ENCODE measurements at regions not wholly inside any gene's neighbourhood (a gene's known extent, or its start where the extent isn't known, plus 50 kb on each side); places are given as distances from the start of the nearest gene placed in this dataset.
"Not testable (repeated sequence)": the region's sequence is repeated elsewhere in the genome, so short reads cannot be mapped to it uniquely, and the experiment has no call there.

DNA sequence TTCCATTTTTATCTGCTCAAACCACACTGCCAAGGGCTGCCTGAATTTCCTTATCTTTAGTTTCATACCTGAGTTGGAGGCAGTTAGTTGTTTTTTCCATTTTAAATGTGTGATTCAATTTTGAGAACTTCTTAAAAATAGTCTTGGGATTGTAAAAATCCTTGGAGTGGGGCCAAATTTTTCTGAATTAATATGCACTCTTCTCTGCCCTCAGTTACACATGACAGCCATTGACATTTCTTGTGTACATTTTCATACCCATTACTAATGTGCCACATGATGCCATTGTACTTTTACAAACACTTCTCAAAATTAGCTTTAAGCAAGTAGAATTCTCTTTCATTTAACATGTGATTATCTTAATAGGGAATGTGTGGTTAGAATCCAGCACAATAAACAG is 141.7 kb downstream of the C3orf38 start:
- no peak for DNase-seq (ENCODE audit: low spot score)

DNA sequence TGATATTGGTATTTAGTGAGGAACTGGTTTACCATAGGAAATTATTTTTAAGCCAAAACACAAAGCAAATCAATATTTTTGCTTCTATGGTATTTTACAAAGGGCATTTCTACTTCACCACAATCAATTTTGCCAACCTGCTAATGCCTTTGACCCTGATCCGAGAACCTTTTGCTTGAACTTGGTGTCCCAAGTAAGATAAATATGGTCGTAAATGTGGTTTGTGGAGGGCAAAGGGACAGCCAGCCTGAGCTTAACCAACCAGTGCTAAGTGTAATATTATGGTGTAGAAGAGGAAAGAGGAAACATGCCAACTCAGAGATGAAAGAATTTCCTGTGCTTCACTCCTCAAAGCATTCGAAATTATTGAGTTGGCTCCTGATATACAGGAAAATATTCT is 148.4 kb downstream of the C3orf38 start:
- no peak for DNase-seq (ENCODE audit: low spot score)

DNA sequence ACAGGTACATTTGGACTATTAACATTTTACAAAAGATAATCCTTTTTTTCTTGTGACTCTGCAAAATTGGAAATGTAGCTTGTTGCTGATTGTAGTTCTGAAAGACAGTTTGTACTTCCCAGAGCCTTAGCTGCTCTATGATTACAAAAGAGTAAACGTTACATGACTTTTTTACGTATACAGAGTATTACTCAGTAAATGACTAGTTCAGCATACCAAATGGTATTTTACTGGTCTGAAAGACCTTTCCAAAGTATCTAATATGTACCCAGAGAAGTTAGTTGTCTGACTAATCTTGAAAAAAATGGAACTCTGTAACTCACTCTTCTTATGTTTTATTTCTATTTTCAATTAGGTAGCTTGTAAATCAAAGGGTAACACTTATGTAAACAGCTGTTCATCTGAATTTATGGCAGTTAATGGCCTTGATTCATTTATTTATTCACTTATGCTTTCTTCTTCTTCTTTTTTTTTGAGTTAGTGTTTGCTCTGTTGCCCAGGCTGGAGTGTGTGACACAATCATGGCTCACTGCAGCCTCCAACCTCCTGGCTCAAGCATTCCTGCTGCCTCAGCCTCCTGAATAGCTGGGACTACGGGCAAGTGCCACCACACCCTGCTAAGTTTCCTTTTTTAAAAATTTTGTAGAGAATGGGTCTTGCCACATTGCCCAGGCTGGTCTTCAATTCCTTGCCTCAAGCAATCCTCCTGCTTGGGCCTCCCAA is 151.7 kb downstream of the C3orf38 start:
- no peak for DNase-seq (ENCODE audit: low spot score)

DNA sequence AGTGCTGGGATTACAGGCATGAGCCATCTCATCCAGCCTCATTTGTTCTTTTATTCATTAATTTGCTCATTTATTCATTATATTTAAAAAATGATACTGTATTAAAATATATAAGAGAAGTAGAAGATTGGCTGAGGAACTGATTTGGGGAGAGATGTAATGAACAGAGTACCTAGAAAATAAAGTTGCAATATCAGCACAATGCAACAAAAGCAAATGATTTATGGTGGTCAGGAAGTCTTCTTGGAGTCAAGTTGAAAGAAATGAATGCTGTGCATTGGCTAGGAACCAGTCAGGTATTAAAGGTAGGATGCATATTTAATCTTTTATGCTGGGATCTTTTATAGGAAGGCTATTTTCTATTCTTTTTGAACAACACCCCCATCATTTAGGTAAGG is 152.2 kb downstream of the C3orf38 start:
- no peak for DNase-seq (ENCODE audit: low spot score)

DNA sequence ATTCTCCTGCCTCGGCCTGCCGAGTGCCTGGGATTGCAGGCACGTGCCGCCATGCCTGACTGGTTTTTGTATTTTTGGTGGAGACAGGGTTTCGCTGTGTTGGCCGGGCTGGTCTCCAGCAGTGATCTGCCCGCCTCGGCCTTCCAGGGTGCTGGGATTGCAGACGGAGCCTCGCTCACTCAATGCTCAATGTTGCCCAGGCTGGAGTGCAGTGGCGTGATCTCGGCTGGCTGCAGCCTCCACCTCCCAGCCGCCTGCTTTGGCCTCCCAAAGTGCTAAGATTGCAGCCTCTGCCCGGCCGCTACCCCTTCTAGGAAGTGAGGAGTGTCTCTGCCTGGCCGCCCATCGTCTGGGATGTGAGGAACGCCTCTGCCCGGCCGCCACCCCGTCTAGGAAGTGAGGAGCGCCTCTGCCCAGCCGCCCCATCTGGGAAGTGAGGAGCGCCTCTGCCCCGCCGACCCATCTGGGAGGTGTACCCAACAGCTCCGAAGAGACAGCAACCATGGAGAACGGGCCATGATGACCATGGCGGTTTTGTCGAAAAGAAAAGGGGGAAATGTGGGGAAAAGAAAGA is 153.7 kb downstream of the C3orf38 start:
- not testable (repeated sequence) for DNase-seq (ENCODE audit: low spot score)

DNA sequence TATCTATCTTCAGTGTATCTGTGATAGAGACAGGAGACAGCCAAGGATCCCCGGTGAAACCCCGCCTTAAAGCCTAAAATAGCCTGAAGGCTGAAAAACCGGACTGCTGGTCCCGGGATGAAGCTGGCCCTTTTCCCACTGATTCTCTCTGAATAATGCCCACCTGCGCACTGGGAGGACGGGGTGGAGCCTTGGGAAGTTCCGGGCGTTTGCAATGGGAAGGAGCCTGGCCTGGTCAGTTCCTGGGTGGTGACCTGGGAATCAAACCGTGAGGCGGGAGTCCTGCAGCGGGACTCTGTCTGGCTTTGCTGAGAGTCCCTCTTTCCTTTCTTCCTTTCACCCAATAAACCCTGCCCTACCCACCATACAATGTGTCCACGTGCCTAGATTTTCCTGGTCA is 157.9 kb downstream of the C3orf38 start:
- DNase-seq (ENCODE audit: low spot score): no peak

DNA sequence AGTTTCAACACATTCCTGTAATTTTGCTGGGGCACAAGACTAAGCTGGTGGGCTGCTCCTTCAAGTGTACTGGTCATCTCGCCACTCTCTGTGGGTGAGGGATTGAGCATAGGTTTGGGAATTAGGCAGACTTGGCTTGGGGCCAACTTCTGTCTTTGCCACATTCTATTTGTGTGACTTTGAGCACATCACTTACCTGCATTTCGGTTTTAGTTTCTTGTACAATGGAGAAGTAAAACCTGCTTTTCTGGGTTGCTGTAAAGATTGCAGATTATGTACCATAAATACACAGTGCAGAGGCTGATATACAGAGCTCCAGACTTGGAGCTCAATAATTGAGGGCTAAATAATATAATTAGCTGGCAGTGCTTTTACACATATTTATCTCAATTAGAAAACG is 162.1 kb downstream of the C3orf38 start:
- DNase-seq (ENCODE audit: low spot score): no peak

DNA sequence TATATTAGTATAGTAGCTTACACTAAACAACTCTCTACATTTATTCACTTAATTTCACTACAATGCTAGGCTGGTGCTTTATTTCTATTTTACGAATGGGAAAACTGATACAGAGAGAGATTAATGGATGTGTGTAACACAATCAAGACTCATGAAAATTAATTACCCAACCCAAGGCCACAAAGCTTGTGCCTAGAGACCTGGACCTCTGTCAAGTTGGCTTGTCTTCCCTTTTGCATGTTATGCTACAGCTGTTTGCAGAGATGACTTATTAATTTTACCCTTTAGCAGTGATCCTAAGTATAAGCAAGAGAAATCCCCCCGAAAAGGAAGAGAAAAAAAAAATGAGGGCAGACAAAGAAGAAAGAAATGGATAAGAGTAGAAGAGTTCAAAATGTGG is 162.5 kb downstream of the C3orf38 start:
- DNase-seq (ENCODE audit: low spot score): no peak

DNA sequence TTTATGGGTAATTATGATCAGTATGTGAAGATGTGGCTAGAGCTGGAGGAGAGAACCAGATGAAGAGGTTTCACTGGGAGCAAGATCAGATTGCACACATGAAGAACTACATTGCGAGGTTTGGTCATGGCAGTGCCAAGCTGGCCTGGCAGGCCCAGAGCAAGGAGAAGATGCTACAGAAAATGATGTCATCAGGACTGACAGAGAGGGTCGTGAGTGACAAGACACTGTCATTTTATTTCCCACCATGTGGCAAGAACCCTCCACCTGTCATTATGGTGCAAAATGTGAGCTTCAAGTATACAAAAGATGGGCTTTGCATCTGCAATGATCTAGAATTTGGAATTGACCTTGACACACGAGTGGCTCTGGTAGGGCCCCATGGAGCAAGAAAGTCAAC is 168.3 kb downstream of the C3orf38 start:
- DNase-seq (ENCODE audit: low spot score): no peak

DNA sequence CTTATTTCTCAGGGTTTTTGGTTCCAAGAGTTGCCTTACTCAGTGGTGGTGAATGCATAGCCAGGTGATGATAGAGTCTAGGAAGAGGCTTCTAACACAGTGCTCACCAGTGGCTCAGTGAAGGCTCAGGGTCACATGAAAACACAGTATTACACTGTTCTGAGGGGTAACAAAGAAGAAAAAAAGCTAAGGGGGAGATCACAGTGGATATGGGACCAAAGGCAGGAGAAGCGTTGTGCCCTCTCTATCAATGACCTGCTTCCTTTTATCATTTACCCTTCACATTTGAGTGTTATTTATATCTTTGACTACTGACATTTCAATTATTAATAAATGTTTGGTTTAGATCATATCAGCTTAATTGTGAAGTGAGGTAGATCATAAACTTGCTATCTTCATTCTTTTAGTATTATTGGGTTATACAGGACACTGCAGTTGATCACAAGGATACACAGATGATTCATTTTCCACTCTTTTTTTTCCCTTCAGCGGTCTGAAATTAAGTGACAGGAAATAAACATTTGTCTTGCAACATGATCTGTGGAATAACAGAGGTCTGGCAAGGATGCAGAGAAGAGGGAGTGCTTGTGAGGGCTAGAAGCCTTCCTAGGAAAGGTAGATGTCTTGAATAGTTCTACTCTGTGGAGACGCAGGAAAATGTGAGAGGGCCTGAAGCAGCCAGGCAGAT is 171.7 kb downstream of the C3orf38 start:
- DNase-seq (ENCODE audit: low spot score): no peak

DNA sequence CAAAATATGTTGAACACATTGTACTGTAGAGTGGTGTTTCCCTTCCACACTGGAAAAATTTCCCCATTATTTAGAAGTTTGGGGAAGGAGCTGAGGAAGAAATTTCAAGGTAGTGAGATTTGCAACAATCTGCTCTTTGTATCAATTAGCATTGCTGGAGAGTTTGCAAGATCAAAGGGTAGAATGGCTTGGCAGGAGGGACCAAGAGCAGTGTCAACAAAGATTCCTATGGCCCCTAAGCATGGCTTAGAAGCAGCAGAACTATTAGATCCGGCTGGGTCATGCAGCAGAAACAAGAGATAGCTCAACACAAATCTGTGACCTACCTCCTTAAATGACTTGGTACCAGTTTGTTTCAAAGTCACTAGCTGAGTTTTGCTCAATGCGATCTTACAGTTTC is 175.0 kb downstream of the C3orf38 start:
- no peak for DNase-seq (ENCODE audit: low spot score)

DNA sequence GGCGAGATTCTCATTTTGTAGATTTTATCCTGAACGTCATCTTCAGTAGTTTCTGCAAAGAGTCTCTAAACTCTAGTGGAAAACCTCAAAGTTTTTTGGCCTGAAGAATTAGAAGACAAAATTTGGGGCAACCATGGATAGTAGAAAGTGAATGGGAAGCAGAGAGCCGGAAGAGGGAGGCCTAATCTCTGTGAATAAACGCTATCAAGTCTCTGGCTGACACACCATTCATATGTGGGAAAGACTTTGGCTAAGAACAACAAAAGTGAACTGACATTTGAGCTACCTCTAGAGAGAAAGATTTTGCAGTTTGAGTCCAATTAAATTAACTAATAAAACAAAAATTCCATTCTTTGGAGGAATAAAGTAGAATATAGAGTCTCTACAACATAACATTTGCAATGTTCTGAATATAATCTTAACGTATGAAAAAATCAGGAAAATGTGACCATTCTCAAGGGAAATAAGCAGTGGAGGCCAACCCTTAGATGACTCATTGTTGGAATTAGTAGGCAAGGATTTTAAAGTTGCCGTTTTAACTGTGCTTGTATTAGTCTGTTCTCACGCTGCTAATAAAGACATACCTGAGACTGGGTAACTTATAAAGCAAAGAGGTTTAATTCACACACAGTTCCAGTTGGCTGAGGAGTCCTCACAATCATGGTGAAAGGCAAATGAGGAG is 184.6 kb downstream of the C3orf38 start:
- no peak for DNase-seq (ENCODE audit: low spot score)

DNA sequence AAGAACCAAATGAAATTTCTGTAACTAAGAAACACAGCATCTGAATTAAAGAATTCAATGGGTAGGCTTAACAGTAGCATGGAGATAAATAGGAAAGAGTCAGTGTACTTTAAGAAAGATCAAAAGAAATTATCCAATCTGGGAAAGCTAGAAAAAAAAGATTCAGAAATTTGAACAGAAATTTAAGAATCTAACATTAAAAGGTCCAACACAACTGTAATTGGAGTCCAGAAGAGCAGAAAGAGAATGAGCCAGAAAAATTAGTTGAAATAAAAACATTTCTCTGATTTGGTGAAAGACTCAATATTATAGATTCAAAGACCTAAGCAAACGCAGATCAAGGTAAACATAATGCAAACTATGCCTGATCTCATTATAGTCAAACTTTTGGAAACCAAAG is 187.1 kb downstream of the C3orf38 start:
- DNase-seq (ENCODE audit: low spot score): no peak

DNA sequence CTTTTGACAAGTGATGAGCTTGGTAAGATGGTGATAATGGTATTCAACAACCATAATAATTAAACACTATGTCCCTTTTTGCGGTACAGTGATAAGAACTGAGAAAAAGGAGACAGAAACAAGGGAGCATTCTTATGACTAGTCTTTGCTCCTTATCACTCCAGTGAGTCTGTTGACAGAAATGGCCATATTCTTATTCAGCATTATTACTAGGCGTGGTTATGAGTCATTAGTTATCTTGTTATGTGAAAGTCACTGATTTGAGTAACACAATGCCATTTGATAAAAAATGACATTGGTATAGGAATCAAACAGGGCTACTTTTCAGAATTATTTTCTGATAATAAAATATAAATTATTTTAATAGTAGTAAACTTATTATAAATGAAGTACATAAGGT is 193.5 kb downstream of the C3orf38 start:
- DNase-seq (ENCODE audit: low spot score): no peak

DNA sequence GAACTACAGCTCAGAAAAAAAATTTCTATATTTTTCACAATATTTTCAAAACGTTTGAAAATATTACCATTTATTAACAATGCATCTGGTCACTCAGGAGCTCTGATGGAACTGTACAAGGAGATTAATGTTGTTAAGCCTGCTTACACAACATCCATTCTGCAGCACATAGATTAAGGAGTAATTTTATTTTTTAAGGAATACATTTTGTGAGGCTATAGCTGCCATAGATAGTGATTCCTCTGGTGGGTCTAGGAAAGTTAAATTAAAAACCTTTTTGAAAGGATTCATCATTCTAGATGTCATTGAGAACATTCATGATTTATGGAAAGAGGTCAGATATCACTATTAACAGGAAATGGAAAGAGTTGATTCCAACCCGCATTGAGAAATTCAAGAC is 196.9 kb downstream of the C3orf38 start:
- no peak for DNase-seq (ENCODE audit: low spot score)

DNA sequence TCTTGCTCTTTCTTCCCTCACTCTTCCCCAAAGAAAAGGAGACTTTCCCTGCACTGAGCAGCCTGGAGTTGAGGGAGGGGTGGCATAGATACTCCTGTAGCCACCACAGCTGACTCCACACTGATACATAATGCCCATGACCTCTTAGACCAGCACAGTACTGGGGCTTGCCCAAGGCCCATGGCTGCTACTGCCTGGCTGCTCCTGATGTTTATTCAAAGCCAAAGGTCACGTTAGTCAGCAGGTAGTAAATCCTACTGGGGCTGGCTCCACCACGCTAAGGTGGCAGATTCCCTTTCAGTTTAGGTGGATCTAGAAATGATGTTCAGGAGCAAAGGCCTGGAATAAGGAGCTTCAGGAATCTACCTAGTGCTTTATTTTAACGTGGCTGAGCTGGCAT is 212.7 kb downstream of the C3orf38 start:
- DNase-seq (ENCODE audit: low spot score): no peak

DNA sequence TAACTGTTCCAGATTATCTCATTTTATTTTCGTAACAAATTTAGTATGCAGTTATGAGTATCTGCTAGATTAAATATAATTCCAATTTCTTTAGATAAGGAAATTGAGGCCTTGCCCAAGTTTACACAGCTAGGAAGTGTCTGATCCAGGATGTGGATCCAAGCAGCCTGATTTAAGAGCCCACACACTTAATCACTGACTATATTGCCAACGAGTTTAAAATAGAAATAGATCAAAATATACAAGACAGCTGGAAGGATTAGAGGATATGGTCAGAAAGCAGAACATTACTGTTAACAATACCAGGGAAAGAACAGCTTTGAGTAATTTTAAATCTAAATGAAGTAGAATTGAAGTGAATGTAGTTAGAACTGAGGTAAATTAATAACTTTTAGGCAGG is 215.2 kb downstream of the C3orf38 start:
- DNase-seq (ENCODE audit: low spot score): no peak

DNA sequence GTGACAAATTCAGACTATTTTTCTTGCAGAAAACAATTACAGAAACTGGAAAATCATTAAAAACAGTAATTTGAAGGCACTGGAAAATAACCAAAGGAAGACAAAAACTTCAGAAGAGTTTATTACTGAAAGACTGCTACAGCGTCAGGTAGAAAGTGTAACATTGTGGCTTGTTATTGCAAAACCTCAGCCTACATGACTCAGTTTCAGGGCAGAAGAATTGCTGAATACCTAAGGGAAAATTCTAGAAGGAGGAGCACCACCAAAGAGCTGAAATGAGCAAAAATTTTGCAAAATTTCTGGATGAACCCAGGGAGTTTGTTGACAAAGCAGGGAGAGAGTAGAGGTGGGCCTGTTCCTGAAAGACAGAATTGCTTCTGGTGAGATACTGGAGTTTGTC is 219.6 kb downstream of the C3orf38 start:
- no peak for DNase-seq (ENCODE audit: low spot score)

DNA sequence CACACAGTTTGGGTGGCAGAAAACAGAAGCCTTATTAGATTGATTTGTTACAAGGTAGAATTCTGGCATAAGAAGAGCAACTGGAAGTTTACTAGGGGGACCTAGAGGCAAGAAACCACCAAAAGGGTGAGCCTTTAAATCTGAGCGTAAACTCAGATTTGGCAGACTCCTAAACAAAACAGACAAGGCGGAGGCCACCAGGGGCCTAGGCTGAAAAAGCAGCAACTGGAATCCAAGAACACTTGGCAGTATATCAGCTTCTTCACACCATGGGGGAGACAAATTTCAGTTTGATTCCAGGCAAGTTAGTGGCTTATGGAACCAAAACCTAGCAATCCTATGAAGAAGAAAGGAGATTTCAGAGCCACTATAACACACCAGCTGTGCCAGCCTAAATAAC is 220.0 kb downstream of the C3orf38 start:
- DNase-seq (ENCODE audit: low spot score): no peak

DNA sequence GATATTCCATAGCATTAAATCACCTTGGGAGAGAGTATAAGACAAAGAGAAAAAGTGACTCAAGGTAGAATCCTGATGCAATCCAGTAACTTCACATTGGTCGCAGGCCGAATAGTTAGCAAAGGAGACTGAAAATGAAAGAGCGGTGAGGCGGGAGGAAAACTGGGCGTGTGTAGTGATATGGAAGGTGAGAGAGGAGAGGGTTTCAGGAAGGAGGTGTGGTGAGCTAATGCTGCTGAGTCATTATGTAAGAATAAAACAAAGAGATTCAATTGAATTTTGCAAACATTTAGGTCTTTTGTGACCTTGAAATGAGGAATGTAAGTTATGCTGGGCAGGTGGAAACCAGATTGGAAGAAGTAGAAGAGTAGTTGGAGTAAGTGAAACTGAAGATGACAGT is 235.3 kb downstream of the C3orf38 start:
- no peak for DNase-seq (ENCODE audit: low spot score)

DNA sequence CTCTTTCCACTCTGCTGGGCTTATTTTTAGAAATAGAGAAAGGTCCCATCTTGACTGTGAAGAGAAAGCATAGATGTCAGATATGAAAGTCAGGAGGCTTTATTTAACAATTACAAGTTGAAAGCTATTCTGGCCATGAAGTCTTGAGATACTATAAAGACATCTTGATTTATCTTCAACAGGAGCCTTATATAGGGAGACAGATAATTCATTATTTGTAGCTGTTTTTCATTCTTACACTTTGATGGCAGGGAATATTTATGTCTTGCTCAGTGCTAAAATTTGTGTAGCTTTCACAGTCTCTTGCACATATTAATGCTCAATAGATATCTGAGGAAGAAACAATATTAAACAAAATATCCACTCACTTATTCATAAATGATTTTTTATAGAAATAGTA is 248.8 kb downstream of the C3orf38 start:
- no peak for DNase-seq (ENCODE audit: low spot score)

DNA sequence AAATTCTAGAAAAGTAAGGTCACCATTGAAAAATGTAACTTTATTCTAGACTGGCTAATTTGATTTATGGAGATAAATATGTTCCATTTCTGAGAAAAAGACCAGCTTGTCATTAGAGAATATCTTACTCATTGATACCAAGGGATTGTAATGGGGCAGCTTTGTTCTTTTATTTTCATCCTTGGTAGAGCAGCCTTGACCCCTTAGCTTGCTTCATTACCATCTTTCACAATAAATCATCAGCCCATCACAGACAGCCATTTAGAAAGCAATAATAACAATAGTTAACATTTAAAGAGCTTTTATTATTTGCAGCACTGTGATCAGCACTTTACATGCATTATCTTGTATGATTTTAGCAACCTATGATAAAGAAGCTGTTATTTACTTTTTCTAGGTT is 253.6 kb downstream of the C3orf38 start:
- DNase-seq (ENCODE audit: low spot score): no peak

DNA sequence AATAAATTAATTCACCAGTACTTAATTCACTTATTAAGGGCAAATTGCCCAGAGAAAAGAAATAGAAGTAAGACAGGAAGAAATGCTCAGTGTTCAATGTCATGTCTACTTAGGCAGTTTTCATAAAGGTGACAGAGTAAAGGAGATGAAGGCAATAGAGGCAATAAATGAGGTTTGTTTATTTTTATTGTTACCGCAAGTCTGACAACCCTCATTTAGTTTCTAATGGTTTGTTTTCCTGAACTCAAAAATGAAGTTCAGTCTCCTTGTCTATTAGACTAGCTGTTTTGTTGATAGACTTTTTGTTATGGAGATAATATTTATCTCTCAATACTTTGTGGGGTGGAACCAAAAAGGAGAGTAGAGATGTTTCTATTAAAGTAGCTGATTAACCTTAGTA is 258.3 kb downstream of the C3orf38 start:
- DNase-seq (ENCODE audit: low spot score): no peak

All from CD4-positive, alpha-beta T cell treated with Interleukin-6 at 100 ng/mL for 8 hours (primary cell).